ENCODE measurements at regions not wholly inside any gene's neighbourhood (a gene's known extent, or its start where the extent isn't known, plus 50 kb on each side); places are given as distances from the start of the nearest gene placed in this dataset.

- in situ Hi-C loops (cut with HindIII; ENCODE audit: low sequenced_read_pairs), result loop anchor here (25.0 kb wide), 1 partner anchor 410 kb away; no protein-coding TSS in a partner anchor
- DNase-seq (ENCODE audit: low read depth), result no peak
- no peak for TF ChIP-seq CTCF (IDR thresholded peaks at IDR 0.05; ENCODE audit: low read depth, low read length, missing control alignments)
- H3K4me3 ChIP-seq (ENCODE audit: low read depth, low read length), result no peak overlapping the region
Observed at GRCh38 chr11:45347348-45348082, 61.4 kb upstream of the SYT13 start.

GRCh38 chr11:45345491-45345890, 59.4 kb upstream of the SYT13 start:
- TF ChIP-seq CTCF (IDR thresholded peaks at IDR 0.05; ENCODE audit: low read depth, low read length, missing control alignments), result no peak
- in situ Hi-C loops (cut with HindIII; ENCODE audit: low sequenced_read_pairs), result loop anchor here (25.0 kb wide), 1 partner anchor 408 kb away; no protein-coding TSS in a partner anchor
- no peak for DNase-seq (ENCODE audit: low read depth)
- no peak overlapping the region for H3K4me3 ChIP-seq (ENCODE audit: low read depth, low read length)

- in situ Hi-C loops (cut with HindIII; ENCODE audit: low sequenced_read_pairs), result loop anchor here (25.0 kb wide), 1 partner anchor 407 kb away; no protein-coding TSS in a partner anchor
- no peak overlapping the region for H3K4me3 ChIP-seq (ENCODE audit: low read depth, low read length)
- no peak for TF ChIP-seq CTCF (IDR thresholded peaks at IDR 0.05; ENCODE audit: low read depth, low read length, missing control alignments)
- no peak for DNase-seq (ENCODE audit: low read depth)
Observed at GRCh38 chr11:45344028-45344427, 57.9 kb upstream of the SYT13 start.

GRCh38 chr11:45343444-45343843, 57.3 kb upstream of the SYT13 start:
- H3K4me3 ChIP-seq (ENCODE audit: low read depth, low read length), result no peak overlapping the region
- DNase-seq (ENCODE audit: low read depth), result no peak
- no peak for TF ChIP-seq CTCF (IDR thresholded peaks at IDR 0.05; ENCODE audit: low read depth, low read length, missing control alignments)
- in situ Hi-C loops (cut with HindIII; ENCODE audit: low sequenced_read_pairs), result loop anchor here (25.0 kb wide), 1 partner anchor 406 kb away; no protein-coding TSS in a partner anchor

GRCh38 chr11:45341372-45341771, 55.2 kb upstream of the SYT13 start:
- no peak for DNase-seq (ENCODE audit: low read depth)
- in situ Hi-C loops (cut with HindIII; ENCODE audit: low sequenced_read_pairs), result loop anchor here (25.0 kb wide), 1 partner anchor 404 kb away; no protein-coding TSS in a partner anchor
- H3K4me3 ChIP-seq (ENCODE audit: low read depth, low read length), result no peak overlapping the region
- TF ChIP-seq CTCF (IDR thresholded peaks at IDR 0.05; ENCODE audit: low read depth, low read length, missing control alignments), result no peak

- no peak overlapping the region for H3K4me3 ChIP-seq (ENCODE audit: low read depth, low read length)
- peak; percentile 63 for DNase-seq (ENCODE audit: low read depth)
- in situ Hi-C loops (cut with HindIII; ENCODE audit: low sequenced_read_pairs), result loop anchor here (5.0 to 25.0 kb wide), 2 partner anchors 228 to 403 kb away; no protein-coding TSS in a partner anchor
- peak; percentile 74 for TF ChIP-seq CTCF (IDR thresholded peaks at IDR 0.05; ENCODE audit: low read depth, low read length, missing control alignments)
Observed at GRCh38 chr11:45339729-45340519, 53.8 kb upstream of the SYT13 start.
